ENCODE measurements at regions not wholly inside any gene's neighbourhood (a gene's known extent, or its start where the extent isn't known, plus 50 kb on each side); places are given as distances from the start of the nearest gene placed in this dataset.
"Not testable (repeated sequence)": the region's sequence is repeated elsewhere in the genome, so short reads cannot be mapped to it uniquely, and the experiment has no call there.

- not testable (repeated sequence) for TF ChIP-seq NR3C1 (CRISPR knock-in tag; conservative IDR thresholded peaks at IDR 0.05; ENCODE audit: low read depth); ZNF317 (CRISPR knock-in tag; IDR thresholded peaks at IDR 0.05; ENCODE audit: borderline replicate concordance, low read depth)
Observed at GRCh38 chrX:74025145-74025544, 172.6 kb upstream of the XIST start.
